NCI-H2171 treated with DMSO at 0.1 percent for 48 hours (cell line): ENCODE measurements at regions not wholly inside any gene's neighbourhood (a gene's known extent, or its start where the extent isn't known, plus 50 kb on each side); places are given as distances from the start of the nearest gene placed in this dataset.
A peak's percentile ranks its signal among the peaks of the same experiment; 100 is the strongest.

Source experiments
- DNase-seq: peaks from one replicate; lab custom pipeline; 2025; lab: John Stamatoyannopoulos, UW

DNA sequence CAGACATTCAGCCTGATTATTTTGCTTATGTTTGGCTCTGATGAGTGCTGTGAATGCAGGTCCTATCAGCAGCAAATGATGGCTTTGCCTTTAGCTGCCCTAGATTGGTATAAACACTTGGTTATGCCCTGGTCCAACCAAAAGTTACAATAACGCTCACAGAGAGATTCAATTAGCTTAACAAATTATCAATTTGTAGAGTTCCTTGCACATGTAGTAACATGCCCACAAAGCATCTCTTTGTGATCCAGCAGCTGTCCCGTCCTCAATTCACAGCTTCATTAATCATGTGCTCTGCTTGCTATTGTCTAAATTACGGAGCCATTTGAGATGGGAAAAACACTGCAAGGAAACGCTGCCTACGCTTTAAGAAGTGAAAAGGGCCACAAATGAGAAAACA is 457.9 kb downstream of the HDGFL1 start:
- DNase-seq: peak; percentile 97

DNA sequence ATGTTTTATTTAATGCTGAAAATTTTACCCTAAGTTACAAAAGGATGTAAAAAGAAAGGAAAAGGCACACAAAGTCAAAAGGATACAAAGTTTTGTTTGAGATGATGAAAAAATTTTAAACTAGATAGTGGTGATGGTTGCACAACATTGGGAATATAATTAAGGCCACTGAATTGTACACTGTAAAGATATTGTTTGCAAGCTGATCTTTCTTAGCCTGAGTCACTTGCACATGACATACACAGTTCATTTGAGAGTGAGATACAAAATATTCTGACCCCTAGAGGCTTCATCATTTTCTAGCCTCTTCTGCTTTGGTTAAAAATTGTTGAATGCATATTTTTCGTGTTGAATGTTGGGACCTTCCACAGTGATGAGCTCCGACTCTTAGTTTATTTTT is 462.6 kb downstream of the HDGFL1 start:
- DNase-seq: no peak

DNA sequence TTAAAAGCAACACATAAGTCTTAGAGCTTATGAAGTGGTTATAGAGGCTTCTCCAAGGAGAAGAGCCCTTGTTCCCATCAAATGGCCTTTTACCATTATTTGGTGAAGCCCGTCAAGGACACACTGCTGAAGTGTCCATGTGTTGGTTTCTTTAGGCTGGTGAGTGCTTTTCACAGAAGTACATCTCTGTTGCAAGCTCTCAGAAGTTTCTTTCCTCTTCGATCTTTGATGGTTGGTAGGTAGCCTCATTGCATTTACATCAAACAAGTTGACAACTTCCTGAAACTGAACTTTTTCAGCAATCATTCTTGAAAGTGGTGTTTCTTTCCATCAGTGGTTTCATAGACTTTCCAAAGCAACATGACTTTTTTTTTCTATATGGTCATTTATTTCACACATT is 465.6 kb downstream of the HDGFL1 start:
- DNase-seq: no peak

DNA sequence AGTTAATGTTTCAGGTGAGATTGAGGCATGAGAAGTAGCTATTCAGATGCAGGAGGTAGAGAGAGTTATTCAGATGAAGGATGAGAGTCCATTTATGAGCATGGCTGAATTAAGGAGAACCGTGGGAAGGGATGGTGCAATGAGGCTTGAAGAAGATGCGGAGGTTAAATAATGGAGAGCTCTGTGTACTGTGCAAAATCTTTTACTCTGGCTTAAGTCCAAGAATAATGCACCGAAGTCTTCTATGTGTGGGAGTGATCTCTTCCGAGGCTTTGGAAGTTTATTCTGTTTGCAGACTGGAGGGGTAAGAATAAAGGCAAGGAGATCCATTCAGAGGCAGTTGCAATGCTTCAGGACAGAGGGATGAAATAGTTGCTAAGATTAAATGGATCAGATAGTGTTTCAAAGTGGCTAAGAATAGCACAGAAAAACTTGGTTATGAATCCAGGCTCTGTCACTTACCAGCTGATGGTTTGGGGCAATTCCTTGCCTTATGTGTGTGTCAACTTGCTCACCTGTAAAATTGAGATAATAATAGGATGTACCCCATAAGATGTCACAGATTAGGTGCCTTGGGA is 467.1 kb downstream of the HDGFL1 start:
- no peak for DNase-seq

DNA sequence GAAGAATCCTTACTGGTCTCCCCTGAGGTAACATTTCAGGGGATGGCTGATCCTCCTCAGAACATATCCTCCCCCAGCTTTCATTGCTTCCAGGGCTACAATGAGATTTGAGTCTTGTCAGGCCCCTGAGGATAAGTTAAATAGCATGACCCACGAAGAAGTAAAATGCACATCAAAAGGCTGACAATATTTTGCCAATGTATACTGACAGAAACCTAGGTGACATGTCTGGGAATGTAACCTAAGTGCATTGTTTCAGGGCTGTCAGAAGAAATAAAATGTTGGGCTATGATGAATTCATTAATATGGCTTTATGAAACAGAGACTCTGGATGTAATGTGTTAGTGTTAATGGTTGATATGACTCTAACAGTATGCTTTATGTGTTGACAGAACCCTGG is 471.5 kb downstream of the HDGFL1 start:
- DNase-seq: no peak

DNA sequence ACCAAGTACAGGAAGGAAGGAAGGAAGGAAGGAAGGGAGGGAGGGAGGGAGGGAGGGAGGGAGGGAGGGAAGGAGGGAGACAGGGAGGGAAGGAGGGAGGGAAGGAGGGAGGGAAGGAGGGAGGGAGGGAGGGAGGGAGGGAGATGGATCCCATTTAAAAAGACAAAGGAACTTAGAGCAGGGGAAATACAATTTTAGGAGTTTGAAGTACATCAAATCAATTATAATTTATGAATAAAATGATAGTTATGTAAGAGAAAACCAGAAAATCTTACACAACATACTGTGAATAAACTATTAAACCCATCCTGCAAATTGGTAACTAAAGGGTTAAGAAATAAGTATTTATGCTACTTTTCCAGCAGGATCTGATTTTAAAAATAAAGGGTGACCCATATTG is 475.9 kb downstream of the HDGFL1 start:
- no peak for DNase-seq

DNA sequence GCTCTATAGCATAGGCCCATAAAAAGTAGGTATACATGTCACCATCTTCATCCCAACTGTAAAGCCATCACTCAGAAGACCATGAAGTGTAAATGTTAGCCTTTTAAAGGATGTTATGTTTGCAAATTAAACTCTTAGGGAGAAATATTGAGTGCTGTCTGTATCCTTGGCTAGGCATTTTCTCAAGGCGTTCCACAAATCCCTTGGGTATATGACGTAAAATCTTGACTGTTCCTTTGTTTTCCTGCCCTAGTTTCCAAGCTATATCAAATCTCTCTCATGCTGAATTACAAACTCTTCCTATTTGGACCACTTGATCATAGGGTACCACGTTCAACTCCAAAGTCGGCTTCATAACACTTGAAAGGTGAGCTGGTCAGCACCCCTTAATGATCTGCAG is 486.2 kb downstream of the HDGFL1 start:
- DNase-seq: no peak

DNA sequence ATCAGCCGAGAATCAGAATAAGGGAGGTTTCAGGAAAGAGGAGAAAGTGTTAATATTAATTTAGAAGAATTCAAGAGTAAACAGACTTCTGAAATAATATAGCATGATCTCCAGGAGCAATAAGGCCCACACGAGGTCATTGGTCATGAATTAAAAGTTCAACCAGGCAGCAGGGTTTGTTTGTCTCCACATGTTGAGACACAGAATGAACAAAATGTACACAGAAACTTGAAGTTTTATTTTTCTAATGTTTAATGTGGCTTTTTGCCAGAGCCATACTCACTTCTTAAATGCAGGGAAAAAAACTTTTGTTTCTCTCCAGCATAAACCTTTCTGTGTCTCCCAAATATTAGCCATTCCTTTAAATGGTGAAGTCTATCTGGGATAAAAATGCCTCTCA is 504.5 kb downstream of the HDGFL1 start:
- DNase-seq: no peak

DNA sequence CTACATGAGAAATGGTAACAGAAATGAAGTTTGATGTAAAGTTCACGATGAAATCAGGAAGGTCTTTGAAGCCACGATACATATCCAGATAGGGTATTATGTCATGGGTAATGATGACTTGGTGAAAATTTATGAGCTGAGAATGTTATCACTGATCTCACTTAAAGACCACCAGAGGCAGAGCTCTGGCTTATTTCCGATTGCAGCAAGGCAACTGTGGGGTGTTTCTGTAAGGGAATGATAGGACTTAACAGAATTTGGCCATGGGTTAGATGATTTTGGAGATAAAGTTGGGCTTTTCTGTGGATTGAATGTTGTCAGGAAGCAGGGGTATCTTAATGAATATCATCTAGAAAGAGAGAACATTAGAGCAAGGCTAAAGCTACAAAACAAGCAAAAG is 508.4 kb downstream of the HDGFL1 start:
- no peak for DNase-seq

DNA sequence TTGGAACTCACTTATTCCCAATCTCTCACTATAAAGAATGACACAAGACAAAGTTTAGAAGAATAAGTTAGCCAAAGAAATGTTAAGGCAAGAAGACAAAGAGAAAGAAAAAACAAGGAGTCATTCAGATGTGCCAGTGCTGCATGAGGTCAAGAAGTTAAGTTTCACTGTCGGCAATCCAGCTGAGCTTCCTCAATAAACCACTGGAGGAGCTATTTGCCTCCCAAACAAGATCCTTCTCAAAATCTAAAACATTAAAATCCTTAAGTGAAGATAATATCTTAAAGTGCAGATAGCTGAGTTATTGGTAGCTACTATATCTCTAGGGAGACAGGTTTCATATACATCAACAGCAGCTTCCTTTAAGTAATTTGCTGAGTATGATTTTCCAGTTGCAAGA is 512.3 kb downstream of the HDGFL1 start:
- no peak for DNase-seq

DNA sequence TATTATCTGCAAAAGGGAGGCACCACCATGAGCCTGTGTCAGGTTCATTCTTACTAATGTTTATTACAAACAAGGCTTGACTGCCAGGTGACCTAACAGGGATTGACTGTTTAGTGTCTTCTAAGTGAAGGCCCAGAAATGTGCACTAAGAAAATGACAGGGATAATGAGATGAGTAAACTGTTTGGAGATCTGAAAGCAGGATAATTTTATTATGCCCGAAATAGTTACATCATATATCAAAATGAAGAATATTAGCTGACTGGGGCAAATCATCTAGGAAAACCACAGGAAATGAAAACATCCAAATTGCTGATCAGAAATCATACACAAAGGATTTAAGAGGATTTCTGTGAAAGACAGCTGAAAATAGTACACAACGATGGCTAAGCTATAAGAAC is 516.7 kb downstream of the HDGFL1 start:
- no peak for DNase-seq

DNA sequence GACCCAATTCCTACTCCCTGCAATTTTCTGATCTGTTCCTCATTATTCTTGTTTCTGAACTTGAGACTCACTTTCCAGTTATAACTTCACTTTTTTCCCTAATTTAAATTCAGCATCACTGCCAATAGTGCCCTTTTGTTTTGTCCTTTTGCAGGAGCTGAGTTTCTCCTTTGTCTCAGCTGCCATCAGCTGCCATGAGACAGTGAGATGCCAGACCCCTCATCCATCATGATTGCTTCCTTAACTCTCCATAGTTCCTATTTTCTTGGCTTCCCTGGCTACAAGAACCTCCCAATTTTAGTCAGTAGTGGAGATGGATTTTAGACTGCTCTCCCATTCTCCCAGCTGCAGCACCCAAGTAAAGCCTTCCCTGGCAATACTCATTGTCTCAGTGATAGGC is 518.1 kb downstream of the HDGFL1 start:
- DNase-seq: no peak

DNA sequence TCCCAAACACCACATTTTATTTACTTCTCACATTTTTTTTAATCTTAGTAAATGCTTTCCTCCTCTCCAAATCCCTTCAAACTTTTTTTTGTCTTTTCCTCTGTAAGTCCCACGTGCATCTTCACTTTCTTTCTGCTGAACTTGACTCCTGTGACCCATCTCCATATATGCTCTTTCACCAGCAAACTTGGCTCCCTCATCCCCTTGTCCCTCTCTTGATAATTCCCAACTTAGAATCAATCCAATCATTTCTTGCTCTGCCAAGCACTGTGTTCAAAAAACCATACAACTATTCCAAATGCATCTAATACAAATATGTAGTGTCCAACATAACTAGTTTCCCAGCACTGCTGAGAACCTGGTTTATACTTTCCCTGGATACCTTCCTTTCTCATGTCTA is 519.4 kb downstream of the HDGFL1 start:
- no peak for DNase-seq

DNA sequence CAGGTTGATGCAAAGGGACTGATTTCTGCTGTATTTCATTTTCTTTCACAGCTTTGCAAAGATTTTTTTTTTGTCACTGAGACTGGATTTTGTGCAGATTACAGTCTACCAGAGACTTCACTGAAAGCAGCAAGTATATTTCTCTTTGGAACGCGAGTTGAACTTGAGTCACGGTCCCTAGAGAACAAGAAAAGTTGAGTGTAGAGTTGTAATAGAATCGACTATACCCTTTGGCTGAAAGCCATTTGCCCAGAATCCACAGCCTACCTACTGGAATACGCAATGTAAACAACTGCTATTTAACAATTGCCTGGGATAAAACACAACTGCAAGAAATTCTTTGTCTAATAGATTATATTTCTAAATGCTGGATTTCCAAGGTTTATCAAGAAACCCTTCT is 520.6 kb downstream of the HDGFL1 start:
- DNase-seq: no peak

DNA sequence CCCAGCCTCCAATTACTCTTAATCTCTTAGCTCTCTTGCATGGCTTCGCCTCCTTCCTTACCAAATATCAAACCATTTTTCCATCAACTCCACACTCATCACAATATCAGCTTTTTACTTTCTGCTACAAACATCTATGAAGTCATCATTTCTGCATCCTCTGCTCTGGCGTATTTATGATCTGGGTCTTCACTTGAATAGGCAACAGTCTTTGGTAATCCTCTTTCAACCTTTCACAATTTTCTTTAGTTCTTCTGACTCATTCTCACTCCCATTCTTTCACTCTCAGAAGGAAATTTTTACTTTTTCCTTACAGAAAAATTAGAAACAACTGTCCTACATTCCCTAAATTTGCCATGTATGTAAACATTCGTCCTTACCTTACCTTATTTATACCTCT is 522.4 kb downstream of the HDGFL1 start:
- DNase-seq: no peak

DNA sequence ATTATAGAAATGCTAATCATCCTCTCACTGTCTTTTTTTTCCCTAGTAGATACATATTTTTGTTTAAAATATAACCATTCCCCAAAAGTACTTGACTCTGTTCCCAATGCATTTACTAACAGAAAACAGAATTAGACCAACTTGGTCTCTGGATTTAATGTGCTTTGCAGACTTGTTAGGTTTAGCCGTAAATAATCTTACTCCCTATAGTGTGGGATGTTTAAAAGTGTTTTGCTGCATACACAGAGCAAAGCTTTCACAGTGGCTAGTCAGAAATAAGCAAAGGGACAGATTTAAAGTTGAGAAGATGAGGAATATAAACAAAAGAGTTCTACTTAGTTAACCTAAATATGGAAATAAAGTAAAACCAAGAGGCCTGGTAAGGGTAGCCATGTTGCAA is 527.5 kb downstream of the HDGFL1 start:
- DNase-seq: no peak

DNA sequence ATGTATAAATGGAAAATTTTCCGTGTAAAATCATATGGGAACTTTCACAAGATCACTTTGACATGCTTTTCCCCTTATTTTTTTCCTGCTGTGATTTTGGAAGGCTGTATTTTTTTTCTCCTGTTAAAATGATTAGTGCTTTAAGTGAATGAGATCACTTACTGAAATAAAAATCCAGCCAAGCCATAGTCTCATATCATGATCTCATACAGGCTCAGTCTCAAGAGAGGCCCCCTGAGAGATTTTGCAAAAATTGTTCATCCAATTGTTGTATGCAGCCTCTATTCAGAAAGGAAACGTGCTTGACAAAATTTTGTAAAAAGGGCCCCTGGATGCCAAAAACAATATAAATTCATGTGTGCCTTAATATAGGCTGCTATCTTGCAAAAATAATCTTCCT is 528.2 kb downstream of the HDGFL1 start:
- no peak for DNase-seq

DNA sequence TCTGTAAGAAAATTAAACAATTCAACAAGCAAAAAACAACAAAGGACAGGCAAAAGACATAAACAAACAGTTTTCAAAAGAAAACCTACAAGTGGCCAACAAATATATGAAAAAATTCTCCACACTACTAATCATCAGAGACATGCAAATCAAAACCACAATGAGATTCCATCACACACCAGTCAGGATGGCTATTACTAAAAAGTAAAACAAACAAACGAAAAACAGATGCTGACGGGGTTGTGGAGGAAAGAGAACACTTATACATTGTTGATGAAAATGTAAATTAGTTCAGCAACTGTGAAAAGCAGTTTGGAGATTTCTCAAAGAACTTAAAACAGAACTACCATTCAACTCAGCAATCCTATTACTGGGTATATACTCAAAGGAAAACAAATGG is 537.6 kb downstream of the HDGFL1 start:
- DNase-seq: no peak

DNA sequence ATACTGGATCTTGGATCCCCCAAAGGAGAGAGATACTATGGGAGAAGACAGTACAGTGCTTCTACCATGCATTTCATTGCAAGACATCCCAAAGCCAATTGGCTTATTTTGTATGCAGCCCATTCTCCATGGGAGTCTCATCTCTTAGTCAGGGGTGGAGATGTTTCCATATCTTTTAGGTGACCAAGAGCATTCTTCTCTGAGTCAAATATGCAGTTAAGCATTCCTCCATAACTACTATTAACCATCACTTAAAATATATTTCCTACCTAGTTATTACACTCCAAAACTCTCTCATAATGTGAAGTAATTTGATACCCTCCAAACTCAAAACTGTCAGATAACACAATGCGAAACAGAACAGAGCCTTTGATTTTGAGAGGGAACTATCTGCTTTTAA is 542.6 kb downstream of the HDGFL1 start:
- no peak for DNase-seq

DNA sequence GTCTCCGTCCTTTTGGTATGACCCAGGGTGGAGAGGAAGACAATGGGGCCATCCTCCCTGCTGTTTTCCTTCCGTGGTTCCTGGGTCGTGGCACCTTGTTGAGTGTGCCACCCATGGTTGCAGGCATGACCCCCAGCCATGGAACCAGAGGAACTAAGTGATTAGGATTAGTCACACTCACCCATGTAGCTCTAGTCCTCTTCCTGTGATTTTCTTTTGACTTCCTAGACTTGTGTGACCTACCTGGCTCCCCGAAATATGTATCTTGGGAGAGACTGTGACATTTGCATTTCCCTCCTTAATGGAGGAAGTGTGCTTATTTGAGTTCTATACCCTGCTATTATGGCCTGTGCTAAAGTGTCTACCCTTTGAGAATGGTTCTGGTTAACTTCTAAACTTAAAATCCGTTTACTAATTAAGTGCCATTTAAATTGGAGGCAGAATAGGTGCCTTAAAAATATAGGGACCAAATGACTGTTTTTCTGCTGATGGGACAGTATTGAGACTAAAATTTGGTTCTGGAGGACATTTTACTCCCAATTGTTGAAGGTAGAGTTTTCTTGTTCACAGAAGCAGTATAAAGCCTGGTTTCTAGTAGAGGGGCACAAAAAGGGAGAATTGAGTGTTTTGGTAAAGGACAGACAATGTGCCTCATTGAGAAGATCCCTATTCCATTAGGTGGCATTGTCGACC is 545.6 kb downstream of the HDGFL1 start:
- no peak for DNase-seq

DNA sequence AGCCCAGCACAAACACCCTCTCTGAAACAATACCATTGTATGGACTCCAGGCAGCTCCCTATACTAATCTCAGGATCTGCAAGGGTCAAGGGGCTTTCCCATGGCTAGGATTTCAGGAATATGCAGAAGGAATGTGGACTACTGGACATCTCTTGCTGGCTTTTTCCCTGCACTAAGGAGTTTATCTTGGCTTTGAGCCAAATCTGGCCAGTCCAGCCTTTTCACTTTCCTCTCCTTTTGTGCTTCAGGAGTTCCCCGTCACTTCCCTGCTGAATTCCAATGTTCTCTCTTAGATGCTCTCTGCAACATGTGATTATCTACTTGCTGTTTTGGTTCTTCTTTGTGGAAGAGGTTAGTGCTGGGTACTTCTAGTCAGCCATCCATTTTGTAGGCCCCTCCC is 568.2 kb downstream of the HDGFL1 start:
- DNase-seq: no peak

DNA sequence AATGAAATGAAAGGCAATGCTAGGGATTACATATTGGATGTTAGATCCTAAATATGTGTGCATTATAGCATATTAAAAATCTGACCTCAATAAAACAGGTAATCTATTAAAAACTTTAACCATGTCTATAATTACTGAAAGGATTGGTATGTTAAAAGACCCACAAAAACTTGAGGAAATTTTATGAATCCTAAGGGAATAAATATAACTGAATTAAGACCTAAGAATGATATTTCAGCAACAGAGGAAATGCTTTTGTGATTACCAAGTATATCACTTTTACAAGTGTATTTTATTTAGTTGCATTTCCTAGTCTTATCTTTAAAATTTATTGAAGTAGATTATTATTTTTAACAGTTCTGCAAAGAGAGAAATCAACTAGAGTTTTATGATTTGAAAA is 571.5 kb downstream of the HDGFL1 start:
- DNase-seq: no peak

DNA sequence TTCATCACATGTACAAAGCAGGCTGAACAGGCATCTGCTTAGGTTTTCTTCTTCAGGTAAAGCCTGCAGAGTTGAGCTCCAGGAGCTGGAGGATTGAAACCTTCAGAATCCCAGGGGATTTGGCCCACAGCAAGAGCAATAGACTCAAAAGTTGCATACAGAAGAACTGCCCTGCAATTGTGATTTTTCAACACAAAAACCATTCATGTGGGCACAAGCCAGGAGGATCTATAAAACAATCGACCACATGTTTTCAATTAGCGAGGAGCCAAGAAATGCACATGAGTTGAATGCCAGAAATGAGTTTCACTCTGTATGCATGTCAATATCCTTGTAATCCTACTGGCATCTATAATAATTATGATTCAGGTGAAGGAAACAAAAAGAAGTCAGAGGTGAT is 576.4 kb downstream of the HDGFL1 start:
- peak; percentile 21 for DNase-seq

DNA sequence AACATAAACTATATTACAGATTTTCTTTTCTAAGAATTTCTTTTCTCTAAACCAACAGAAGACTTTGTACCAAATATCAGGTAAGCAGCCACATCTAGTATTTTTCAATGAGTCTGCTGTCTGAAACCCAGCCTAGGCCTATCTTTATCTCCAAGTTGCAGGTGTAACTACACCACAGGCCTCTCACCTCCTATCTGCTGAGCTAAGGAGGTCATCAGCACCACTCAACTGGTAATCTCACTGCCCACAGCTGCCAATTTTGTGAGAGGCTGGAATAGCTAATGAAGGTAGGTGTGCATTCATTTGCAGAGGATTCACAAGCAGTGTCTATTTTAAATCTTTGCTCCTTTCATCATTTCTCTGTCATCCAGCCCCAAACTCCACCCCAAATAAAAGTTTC is 584.8 kb downstream of the HDGFL1 start:
- no peak for DNase-seq
